Fibroblast of lung (primary cell): ENCODE measurements at regions not wholly inside any gene's neighbourhood (a gene's known extent, or its start where the extent isn't known, plus 50 kb on each side); places are given as distances from the start of the nearest gene placed in this dataset.

Source experiments
- DNase-seq, 2 donors: peaks; one replicate each; pipeline versions ENCODE4 v3.0.0 to v3.0.0-alpha.2; 2010; ENCODE audit warnings: low read depth in 2 of 2
- H2AFZ ChIP-seq: 2 replicates; pipeline ENCODE4 v1.5.1; 2012; ENCODE audit warnings: low read length, control low read depth, inconsistent platforms
- H3K27ac ChIP-seq: 2 replicates; pipeline ENCODE4 v1.5.1; 2011; ENCODE audit warnings: low read length, control low read depth; ENCODE audit not compliant: insufficient read depth
- H3K27me3 ChIP-seq: 2 replicates; pipeline ENCODE4 v1.5.1; 2011; ENCODE audit warnings: mild to moderate bottlenecking, low read length; ENCODE audit not compliant: control insufficient read depth, insufficient read depth
- H3K36me3 ChIP-seq: 2 replicates; pipeline ENCODE4 v1.5.1; 2011; ENCODE audit warnings: low read length; ENCODE audit not compliant: control insufficient read depth, insufficient read depth
- H3K4me1 ChIP-seq: 2 replicates; pipeline ENCODE4 v1.5.1; 2011; ENCODE audit warnings: low read length; ENCODE audit not compliant: control insufficient read depth, insufficient read depth; ENCODE audit errors: extremely low read depth
- H3K4me2 ChIP-seq: 2 replicates; pipeline ENCODE4 v1.5.1; 2011; ENCODE audit warnings: low read length, control low read depth; ENCODE audit not compliant: insufficient read depth; ENCODE audit errors: extremely low read depth
- H3K4me3 ChIP-seq, 4 experiments: fragments of 200-600 bp in 1 of 4; sonication (generic) in 1 of 4; replicated peaks in 1 of 4; 2 replicates each; pipeline ENCODE4 v1.5.1; 2011 to 2016; ENCODE audit warnings: low read length in 4 of 4, low read depth in 3 of 4, mild to moderate bottlenecking in 3 of 4, control low read depth in 2 of 4, inconsistent platforms in 1 of 4, mixed read lengths in 1 of 4; ENCODE audit not compliant: insufficient read depth in 1 of 4; ENCODE audit errors: control extremely low read depth in 1 of 4
- H3K79me2 ChIP-seq: 2 replicates; pipeline ENCODE4 v1.5.1; 2012; ENCODE audit warnings: mild to moderate bottlenecking, low read length, inconsistent platforms; ENCODE audit not compliant: control insufficient read depth, insufficient read depth
- H3K9ac ChIP-seq: 2 replicates; pipeline ENCODE4 v1.5.1; 2011; ENCODE audit warnings: mild to moderate bottlenecking, low read length, control low read depth; ENCODE audit not compliant: insufficient read depth
- H3K9me3 ChIP-seq: 2 replicates; pipeline ENCODE4 v1.5.1; 2012; ENCODE audit warnings: low read depth, low read length; ENCODE audit not compliant: control insufficient read depth, insufficient read depth
- H4K20me1 ChIP-seq: 2 replicates; pipeline ENCODE4 v1.5.1; 2011; ENCODE audit warnings: low read length; ENCODE audit not compliant: control insufficient read depth, insufficient read depth; ENCODE audit errors: extremely low read depth
- EZH2 ChIP-seq: IDR thresholded peaks from 2 replicates; pipeline ENCODE4 v1.5.1; 2012; ENCODE audit warnings: low read length, control low read depth, mild to moderate bottlenecking; ENCODE audit errors: missing control alignments
- TF ChIP-seq, protein P1 (sequence below), 2 donors: IDR thresholded peaks in 1 of 2; conservative IDR thresholded peaks in 1 of 2; 1 replicate in 1 of 2; 2 replicates in 1 of 2; pipeline ENCODE4 v1.5.1; 2011 to 2012; ENCODE audit warnings: low read length in 2 of 2, control low read depth in 1 of 2, inconsistent platforms in 1 of 2, low read depth in 1 of 2, mild to moderate bottlenecking in 1 of 2

- Histone ChIP-seq H3K4me1 (no peaks in the 10 kb centered on the region), H3K4me2 (no peak overlapping the region), H2AFZ (no peak overlapping the region), H3K9ac (no peak overlapping the region), H3K27me3 (no peaks in the 10 kb centered on the region), H3K4me3 (no peak overlapping the region), H3K9me3 (no peaks in the 10 kb centered on the region), H3K36me3 (no peaks in the 10 kb centered on the region), H4K20me1 (no peaks in the 10 kb centered on the region), H3K27ac (no peak overlapping the region), H3K79me2 (no peaks in the 10 kb centered on the region)
- TF ChIP-seq EZH2: no peak
- TF ChIP-seq, protein P1, sequence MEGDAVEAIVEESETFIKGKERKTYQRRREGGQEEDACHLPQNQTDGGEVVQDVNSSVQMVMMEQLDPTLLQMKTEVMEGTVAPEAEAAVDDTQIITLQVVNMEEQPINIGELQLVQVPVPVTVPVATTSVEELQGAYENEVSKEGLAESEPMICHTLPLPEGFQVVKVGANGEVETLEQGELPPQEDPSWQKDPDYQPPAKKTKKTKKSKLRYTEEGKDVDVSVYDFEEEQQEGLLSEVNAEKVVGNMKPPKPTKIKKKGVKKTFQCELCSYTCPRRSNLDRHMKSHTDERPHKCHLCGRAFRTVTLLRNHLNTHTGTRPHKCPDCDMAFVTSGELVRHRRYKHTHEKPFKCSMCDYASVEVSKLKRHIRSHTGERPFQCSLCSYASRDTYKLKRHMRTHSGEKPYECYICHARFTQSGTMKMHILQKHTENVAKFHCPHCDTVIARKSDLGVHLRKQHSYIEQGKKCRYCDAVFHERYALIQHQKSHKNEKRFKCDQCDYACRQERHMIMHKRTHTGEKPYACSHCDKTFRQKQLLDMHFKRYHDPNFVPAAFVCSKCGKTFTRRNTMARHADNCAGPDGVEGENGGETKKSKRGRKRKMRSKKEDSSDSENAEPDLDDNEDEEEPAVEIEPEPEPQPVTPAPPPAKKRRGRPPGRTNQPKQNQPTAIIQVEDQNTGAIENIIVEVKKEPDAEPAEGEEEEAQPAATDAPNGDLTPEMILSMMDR (conservative IDR thresholded peaks at IDR 0.05 in 1 of 2, IDR thresholded peaks at IDR 0.05 in 1 of 2; ENCODE audit: low read depth in 1 of 2, low read length in 2 of 2): no peak
- DNase-seq: no peak
These were observed 244.1 kb upstream of the MAF start for GRCh38 chr16:79844603-79845002.

GRCh38 chr16:79843631-79844043, 243.1 kb upstream of the MAF start:
- H3K36me3 ChIP-seq: no peaks in the 10 kb centered on the region
- no peak overlapping the region for H3K27ac ChIP-seq
- H3K79me2 ChIP-seq: no peaks in the 10 kb centered on the region
- no peak overlapping the region for H3K4me3 ChIP-seq
- no peak overlapping the region for H3K9ac ChIP-seq
- no peak overlapping the region for H3K4me2 ChIP-seq
- no peak for DNase-seq
- no peaks in the 10 kb centered on the region for H4K20me1 ChIP-seq
- no peaks in the 10 kb centered on the region for H3K27me3 ChIP-seq
- no peak overlapping the region for H2AFZ ChIP-seq
- no peaks in the 10 kb centered on the region for H3K9me3 ChIP-seq
- no peaks in the 10 kb centered on the region for H3K4me1 ChIP-seq
- TF ChIP-seq EZH2: no peak

DNA sequence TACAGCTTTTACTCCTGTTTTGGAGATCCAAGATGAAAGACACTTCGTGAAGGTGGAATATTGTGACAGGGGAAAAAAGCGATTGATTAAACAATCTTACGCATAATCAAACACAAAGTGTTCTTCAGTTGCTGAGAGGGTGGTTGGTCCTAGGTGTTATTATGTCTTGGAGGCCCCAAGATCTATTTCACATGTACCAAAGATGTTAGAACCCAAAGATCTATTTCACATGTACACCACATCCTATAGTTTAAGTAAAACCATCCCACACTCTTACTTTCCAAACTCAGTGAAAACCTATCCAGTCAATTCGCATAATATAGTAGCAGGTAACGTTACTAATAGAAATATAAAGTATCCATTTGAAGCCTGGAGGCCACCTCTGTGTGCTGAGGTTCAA, 242.6 kb upstream of the MAF start:
- Histone ChIP-seq H2AFZ (no peak overlapping the region), H4K20me1 (no peaks in the 10 kb centered on the region), H3K4me2 (no peak overlapping the region), H3K9me3 (no peaks in the 10 kb centered on the region), H3K4me1 (no peaks in the 10 kb centered on the region), H3K79me2 (no peaks in the 10 kb centered on the region), H3K4me3 (no peak overlapping the region), H3K27ac (no peak overlapping the region), H3K36me3 (no peaks in the 10 kb centered on the region), H3K27me3 (no peaks in the 10 kb centered on the region), H3K9ac (no peak overlapping the region)
- TF ChIP-seq, protein P1 (conservative IDR thresholded peaks at IDR 0.05 in 1 of 2, IDR thresholded peaks at IDR 0.05 in 1 of 2; ENCODE audit: low read depth in 1 of 2, low read length in 2 of 2): no peak
- no peak for TF ChIP-seq EZH2
- no peak for DNase-seq
